HCT116 (cell line): ENCODE measurements at regions not wholly inside any gene's neighbourhood (a gene's known extent, or its start where the extent isn't known, plus 50 kb on each side); places are given as distances from the start of the nearest gene placed in this dataset.

Experiments used
- ATAC-seq: fragments of 200-7000 bp; cut with Tn5 transposase; 2 replicates; pipeline ENCODE4 v1.9.1; 2020; ENCODE audit warnings: mild to moderate bottlenecking, moderate library complexity
- BruUV-seq: library from RNA; stranded (reverse); fragments of 400-500 nt; replicated peaks from 2 replicates; lab custom pipeline; 2021; lab: Mats Ljungman, UMichigan
- CTCF ChIA-PET: fragments of 300-600 bp; sonication (Branson Sonifier 250); formaldehyde crosslinking; loops from one replicate; lab custom pipeline; 2021; ENCODE audit warnings: antibody characterized with exemption; lab: Charles Lee
- POLR2A ChIA-PET: fragments of 300-600, 350-600 bp; sonication (Branson Sonifier 250); formaldehyde crosslinking; loops from one replicate; lab custom pipeline; 2021; ENCODE audit warnings: antibody characterized with exemption; lab: Charles Lee
- RAD21 ChIA-PET, 2 experiments: fragments of 300-600 bp; sonication (Branson Sonifier 250); formaldehyde crosslinking; loops; one replicate each; lab custom pipeline; 2023; ENCODE audit warnings: low total read pairs in 2 of 2; ENCODE audit not compliant: uncharacterized antibody in 2 of 2, unreplicated experiment in 2 of 2, low non-redundant PET in 1 of 2; lab: Charles Lee
- DNase-seq: peaks from one replicate; pipeline ENCODE4 v3.0.0-alpha.2; 2010; ENCODE audit warnings: low read depth, low spot score
- H2AFZ ChIP-seq: fragments of 200-600 bp; shearing (Covaris generic), sonication (generic); 2 replicates; pipeline ENCODE4 v1.6.1; 2017; ENCODE audit warnings: low read depth, mixed run types, mixed read lengths, antibody characterized with exemption, low read length; ENCODE audit not compliant: poor library complexity, severe bottlenecking
- H3K27ac ChIP-seq: 2 replicates; pipeline ENCODE4 v1.5.1; 2012; ENCODE audit warnings: low read depth, low read length
- H3K27me3 ChIP-seq: fragments of 200-600 bp; sonication (generic); 2 replicates; pipeline ENCODE4 v1.6.1; 2016; ENCODE audit warnings: mixed run types, low read length, mixed read lengths; ENCODE audit not compliant: insufficient read depth
- H3K36me3 ChIP-seq, 2 experiments: fragments of 200-500 bp in 1 of 2; fragments of 200-600 bp in 1 of 2; sonication (Bioruptor generic) in 1 of 2; sonication (generic) in 1 of 2; 2 replicates each; pipeline versions ENCODE4 v1.5.1 to v1.6.1; 2014 to 2016; ENCODE audit warnings: low read length in 2 of 2, inconsistent platforms in 1 of 2, mixed read lengths in 1 of 2, mixed run types in 1 of 2; ENCODE audit not compliant: insufficient read depth in 2 of 2, control insufficient read depth in 1 of 2
- H3K4me1 ChIP-seq, 2 experiments: fragments of 200-600 bp in 1 of 2; sonication (generic) in 1 of 2; 2 replicates each; pipeline versions ENCODE4 v1.5.1 to v1.6.1; 2012 to 2017; ENCODE audit warnings: low read length in 2 of 2, inconsistent platforms in 1 of 2, mild to moderate bottlenecking in 1 of 2, mixed read lengths in 1 of 2, mixed run types in 1 of 2, moderate library complexity in 1 of 2; ENCODE audit not compliant: insufficient read depth in 2 of 2, control insufficient read depth in 1 of 2
- H3K4me2 ChIP-seq: fragments of 200-600 bp; sonication (generic); 2 replicates; pipeline ENCODE4 v1.6.1; 2017; ENCODE audit warnings: mixed run types, low read length, mixed read lengths
- H3K4me3 ChIP-seq, 2 experiments: fragments of 200-600 bp in 1 of 2; sonication (generic) in 1 of 2; replicated peaks in 1 of 2; 2 replicates each; pipeline ENCODE4 v1.5.1; 2011 to 2016; ENCODE audit warnings: low read length in 2 of 2, control low read depth in 1 of 2, low read depth in 1 of 2, mild to moderate bottlenecking in 1 of 2, mixed read lengths in 1 of 2, mixed run types in 1 of 2
- H3K79me2 ChIP-seq: fragments of 200-600 bp; sonication (generic); 2 replicates; pipeline ENCODE4 v1.6.1; 2017; ENCODE audit warnings: mild to moderate bottlenecking, mixed run types, low read length, moderate library complexity, mixed read lengths; ENCODE audit not compliant: insufficient read depth
- H3K9ac ChIP-seq: fragments of 200-600 bp; sonication (generic); 2 replicates; pipeline ENCODE4 v1.6.1; 2016; ENCODE audit warnings: low read length, mixed read lengths
- H3K9me2 ChIP-seq: fragments of 200-600 bp; sonication (generic), shearing (Covaris generic); 2 replicates; pipeline ENCODE4 v1.6.1; 2017; ENCODE audit warnings: mixed run types, mild to moderate bottlenecking, moderate library complexity; ENCODE audit not compliant: insufficient read depth
- H3K9me3 ChIP-seq, 2 experiments: fragments of 200-500 bp in 1 of 2; fragments of 200-600 bp in 1 of 2; sonication (Bioruptor generic) in 1 of 2; sonication (generic) in 1 of 2; 2 replicates each; pipeline ENCODE4 v1.6.1; 2014 to 2017; ENCODE audit warnings: low read length in 2 of 2, mixed read lengths in 2 of 2, inconsistent platforms in 1 of 2, low read depth in 1 of 2, mild to moderate bottlenecking in 1 of 2, mixed run types in 1 of 2, moderate library complexity in 1 of 2; ENCODE audit not compliant: control insufficient read depth in 1 of 2, insufficient read depth in 1 of 2
- H4K20me1 ChIP-seq: fragments of 200-600 bp; sonication (generic), shearing (Covaris generic); 2 replicates; pipeline ENCODE4 v1.6.1; 2017; ENCODE audit warnings: mixed run types, mild to moderate bottlenecking, moderate library complexity; ENCODE audit not compliant: insufficient read depth
- CBX3 ChIP-seq: IDR thresholded peaks from 2 replicates; pipeline ENCODE4 v1.6.1; 2012; ENCODE audit warnings: low read depth
- CTCF ChIP-seq, 3 experiments: fragments of 200-600 bp in 1 of 3; sonication (generic) in 1 of 3; IDR thresholded peaks in 2 of 3; conservative IDR thresholded peaks in 1 of 3; 2 replicates each; pipeline ENCODE4 v1.5.1; 2012 to 2017; ENCODE audit warnings: low read depth in 2 of 3, low read length in 2 of 3, antibody characterized with exemption in 1 of 3, borderline replicate concordance in 1 of 3, control low read depth in 1 of 3, mild to moderate bottlenecking in 1 of 3, mixed read lengths in 1 of 3, mixed run types in 1 of 3, moderate library complexity in 1 of 3; ENCODE audit not compliant: insufficient read depth in 1 of 3
- EZH2 ChIP-seq: fragments of 200-600 bp; sonication (generic); IDR thresholded peaks from 2 replicates; pipeline ENCODE4 v1.6.1; 2017; ENCODE audit warnings: antibody characterized with exemption, mixed run types
- EZH2phosphoT487 ChIP-seq: fragments of 200-600 bp; IDR thresholded peaks from 2 replicates; pipeline ENCODE4 v1.6.1; 2018; ENCODE audit warnings: antibody characterized with exemption, borderline replicate concordance
- JUND ChIP-seq: IDR thresholded peaks from 2 replicates; pipeline ENCODE4 v1.6.1; 2012
- MAX ChIP-seq: IDR thresholded peaks from 2 replicates; pipeline ENCODE4 v1.6.1; 2012
- POLR2A ChIP-seq: IDR thresholded peaks from 2 replicates; pipeline ENCODE4 v1.7.0; 2011; ENCODE audit warnings: borderline replicate concordance; ENCODE audit not compliant: insufficient read depth, insufficient read length; ENCODE audit errors: extremely low read depth
- POLR2AphosphoS5 ChIP-seq: IDR thresholded peaks from 2 replicates; pipeline ENCODE4 v1.6.1; 2011; ENCODE audit warnings: mild to moderate bottlenecking, low read depth, low read length, moderate library complexity
- REST ChIP-seq: IDR thresholded peaks from 2 replicates; pipeline ENCODE4 v1.6.1; 2012; ENCODE audit warnings: low read depth
- YY1 ChIP-seq: IDR thresholded peaks from 2 replicates; pipeline ENCODE4 v1.6.1; 2011; ENCODE audit warnings: low read length, low read depth, moderate library complexity, mild to moderate bottlenecking; ENCODE audit not compliant: insufficient replicate concordance; ENCODE audit errors: extremely low read depth
- ZFX ChIP-seq: fragments of 450-650 bp; IDR thresholded peaks from 2 replicates; pipeline ENCODE4 v1.6.1; 2017
- intact Hi-C: fragments of 100-400 bp; cut with micrococcal nuclease; formaldehyde crosslinking; loops from 2 replicates; pipeline ENCODE4 v1.10.0; 2022

- RAD21 ChIA-PET: no interaction called here
Measured at GRCh38 chr12:90037740-90038139, 329.1 kb upstream of the ATP2B1 start.

More at GRCh38 chr12:90037740-90038139, 329.1 kb upstream of the ATP2B1 start:
- no TSS peak for BruUV-seq
- Histone ChIP-seq H3K27me3 (no peaks in the 10 kb centered on the region), H3K36me3 (no peaks in the 10 kb centered on the region), H3K9ac (no peak overlapping the region), H4K20me1 (no peaks in the 10 kb centered on the region), H2AFZ (no peak overlapping the region), H3K4me3 (no peak overlapping the region), H3K27ac (no peak overlapping the region), H3K9me3 (no peaks in the 10 kb centered on the region), H3K79me2 (no peaks in the 10 kb centered on the region), H3K4me1 (peaks cover 0 to 10% of the 10 kb centered on the region in 2 experiments; a peak in 2 of 4 replicates), H3K4me2 (no peak overlapping the region), H3K9me2 (no peaks in the 10 kb centered on the region)
- TF ChIP-seq POLR2A (no peak), JUND (no peak), ZFX (no peak), POLR2AphosphoS5 (no peak), MAX (no peak), REST (no peak), EZH2phosphoT487 (no peak), YY1 (no peak), CBX3 (no peak), CTCF (IDR thresholded peaks at IDR 0.05 in 2 of 3, conservative IDR thresholded peaks at IDR 0.05 in 1 of 3; ENCODE audit: borderline replicate concordance in 1 of 3, insufficient read depth in 1 of 3, low read depth in 2 of 3, low read length in 2 of 3) (no peak), EZH2 (no peak)
- ATAC-seq (no peak), DNase-seq (no peak)
- ChIA-PET POLR2A (no interaction called here), CTCF (no interaction called here)
- intact Hi-C loops: no loop called here
